ENCODE measurements at regions not wholly inside any gene's neighbourhood (a gene's known extent, or its start where the extent isn't known, plus 50 kb on each side); places are given as distances from the start of the nearest gene placed in this dataset.

- TF ChIP-seq POLR2A (IDR thresholded peaks at IDR 0.05; ENCODE audit: low read depth, low read length) (no peak), POLR2AphosphoS5 (IDR thresholded peaks at IDR 0.05; ENCODE audit: low read depth, low read length) (no peak)
Observed at GRCh38 chr20:22942742-22943141, 92.4 kb upstream of the SSTR4 start.
